SK-N-SH treated with all-trans-retinoic acid at 6 μM for 48 hours (cell line): ENCODE measurements at regions not wholly inside any gene's neighbourhood (a gene's known extent, or its start where the extent isn't known, plus 50 kb on each side); places are given as distances from the start of the nearest gene placed in this dataset.

Experiments used
- BACH2 ChIP-seq: fragments of 250-450 bp; sonication (Bioruptor Pico); IDR thresholded peaks from 2 replicates; pipeline ENCODE4 v1.9.0; 2021; ENCODE audit warnings: mild to moderate bottlenecking, borderline replicate concordance
- ESRRG ChIP-seq: fragments of 250-450 bp; sonication (Bioruptor Pico); IDR thresholded peaks from 2 replicates; pipeline ENCODE4 v1.6.1; 2021; ENCODE audit warnings: mild to moderate bottlenecking
- ISL1 ChIP-seq: fragments of 250-450 bp; sonication (Bioruptor Pico); IDR thresholded peaks from 2 replicates; pipeline ENCODE4 v2.1.2; 2022; ENCODE audit warnings: mild to moderate bottlenecking, moderate library complexity
- OSR1 ChIP-seq: fragments of 250-450 bp; sonication (Bioruptor Pico); IDR thresholded peaks from 2 replicates; pipeline ENCODE4 v1.8.0; 2022; ENCODE audit warnings: moderate library complexity, mild to moderate bottlenecking, inconsistent platforms
- RARB ChIP-seq: fragments of 250-450 bp; sonication (Bioruptor Pico); IDR thresholded peaks from 2 replicates; pipeline ENCODE4 v1.8.0; 2021; ENCODE audit warnings: mild to moderate bottlenecking, moderate library complexity
- ZFP3 ChIP-seq: fragments of 250-450 bp; sonication (Bioruptor Pico); IDR thresholded peaks from 2 replicates; pipeline ENCODE4 v1.5.0; 2020; ENCODE audit warnings: mild to moderate bottlenecking, moderate library complexity
- TF ChIP-seq, protein P1 (sequence below): fragments of 250-450 bp; sonication (Bioruptor Pico); IDR thresholded peaks from 2 replicates; pipeline ENCODE4 v1.8.0; 2020; ENCODE audit warnings: mild to moderate bottlenecking, moderate library complexity, borderline replicate concordance
- TF ChIP-seq, protein P2 (sequence below): fragments of 250-450 bp; sonication (Bioruptor Pico); IDR thresholded peaks from 2 replicates; pipeline ENCODE4 v1.8.0; 2021; ENCODE audit warnings: low read depth, mild to moderate bottlenecking, moderate library complexity, borderline replicate concordance

DNA sequence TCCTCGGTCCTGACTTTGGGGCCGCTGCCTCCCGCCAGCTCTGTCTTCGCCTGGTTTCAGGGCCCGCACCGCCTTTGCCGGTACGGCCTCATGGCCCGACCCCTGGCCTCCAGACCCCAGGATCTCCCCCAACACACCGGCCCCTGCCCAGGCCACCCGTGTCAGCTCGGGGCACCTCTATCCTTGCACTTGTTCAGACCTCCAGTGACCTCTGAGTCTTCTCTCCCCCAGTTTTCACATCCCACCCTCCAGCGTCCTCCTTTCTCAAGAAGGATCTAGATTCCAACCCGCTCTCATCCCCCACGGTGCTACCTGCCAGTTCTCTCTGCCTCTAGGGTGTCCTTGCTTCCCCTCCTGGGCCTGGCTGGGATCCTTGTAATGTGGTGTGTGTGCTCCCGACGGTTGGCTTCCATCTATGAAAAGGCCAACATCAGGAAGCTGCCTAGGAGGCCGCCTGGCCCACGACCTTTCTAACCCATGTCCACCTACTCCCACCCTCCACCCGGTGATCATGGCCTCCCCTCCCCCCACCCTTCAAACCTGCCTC is 61.1 kb downstream of the SPATA31C2 start:
- no peak for TF ChIP-seq OSR1 (CRISPR knock-in tag)
- no peak for TF ChIP-seq ESRRG
- no peak for TF ChIP-seq RARB (CRISPR knock-in tag)
- TF ChIP-seq, protein P1, sequence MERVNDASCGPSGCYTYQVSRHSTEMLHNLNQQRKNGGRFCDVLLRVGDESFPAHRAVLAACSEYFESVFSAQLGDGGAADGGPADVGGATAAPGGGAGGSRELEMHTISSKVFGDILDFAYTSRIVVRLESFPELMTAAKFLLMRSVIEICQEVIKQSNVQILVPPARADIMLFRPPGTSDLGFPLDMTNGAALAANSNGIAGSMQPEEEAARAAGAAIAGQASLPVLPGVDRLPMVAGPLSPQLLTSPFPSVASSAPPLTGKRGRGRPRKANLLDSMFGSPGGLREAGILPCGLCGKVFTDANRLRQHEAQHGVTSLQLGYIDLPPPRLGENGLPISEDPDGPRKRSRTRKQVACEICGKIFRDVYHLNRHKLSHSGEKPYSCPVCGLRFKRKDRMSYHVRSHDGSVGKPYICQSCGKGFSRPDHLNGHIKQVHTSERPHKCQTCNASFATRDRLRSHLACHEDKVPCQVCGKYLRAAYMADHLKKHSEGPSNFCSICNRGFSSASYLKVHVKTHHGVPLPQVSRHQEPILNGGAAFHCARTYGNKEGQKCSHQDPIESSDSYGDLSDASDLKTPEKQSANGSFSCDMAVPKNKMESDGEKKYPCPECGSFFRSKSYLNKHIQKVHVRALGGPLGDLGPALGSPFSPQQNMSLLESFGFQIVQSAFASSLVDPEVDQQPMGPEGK (CRISPR knock-in tag): no peak
- TF ChIP-seq BACH2 (CRISPR knock-in tag): no peak
- TF ChIP-seq ZFP3 (CRISPR knock-in tag): no peak
- TF ChIP-seq, protein P2, sequence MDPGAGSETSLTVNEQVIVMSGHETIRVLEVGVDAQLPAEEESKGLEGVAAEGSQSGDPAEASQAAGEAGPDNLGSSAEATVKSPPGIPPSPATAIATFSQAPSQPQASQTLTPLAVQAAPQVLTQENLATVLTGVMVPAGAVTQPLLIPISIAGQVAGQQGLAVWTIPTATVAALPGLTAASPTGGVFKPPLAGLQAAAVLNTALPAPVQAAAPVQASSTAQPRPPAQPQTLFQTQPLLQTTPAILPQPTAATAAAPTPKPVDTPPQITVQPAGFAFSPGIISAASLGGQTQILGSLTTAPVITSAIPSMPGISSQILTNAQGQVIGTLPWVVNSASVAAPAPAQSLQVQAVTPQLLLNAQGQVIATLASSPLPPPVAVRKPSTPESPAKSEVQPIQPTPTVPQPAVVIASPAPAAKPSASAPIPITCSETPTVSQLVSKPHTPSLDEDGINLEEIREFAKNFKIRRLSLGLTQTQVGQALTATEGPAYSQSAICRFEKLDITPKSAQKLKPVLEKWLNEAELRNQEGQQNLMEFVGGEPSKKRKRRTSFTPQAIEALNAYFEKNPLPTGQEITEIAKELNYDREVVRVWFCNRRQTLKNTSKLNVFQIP (CRISPR knock-in tag): no peak
- TF ChIP-seq ISL1 (CRISPR knock-in tag): no peak
